Mesenchymal stem cell (in vitro differentiated cells and primary cell): ENCODE measurements at regions not wholly inside any gene's neighbourhood (a gene's known extent, or its start where the extent isn't known, plus 50 kb on each side); places are given as distances from the start of the nearest gene placed in this dataset.

Experiments
- DNase-seq: peaks from one replicate; pipeline ENCODE4 v3.0.0-alpha.2; 2013
- H2AFZ ChIP-seq: one replicate; pipeline ENCODE4 v1.6.1; 2013; ENCODE audit warnings: low read depth, mild to moderate bottlenecking, control low read depth, inconsistent platforms, low read length, moderate library complexity
- H2AK5ac ChIP-seq: 2 replicates; pipeline ENCODE4 v1.6.1; 2013; ENCODE audit warnings: low read length, moderate library complexity, mild to moderate bottlenecking, inconsistent platforms; ENCODE audit not compliant: severe bottlenecking
- H2BK120ac ChIP-seq: one replicate; pipeline ENCODE4 v1.6.1; 2013; ENCODE audit warnings: low read depth, mild to moderate bottlenecking, inconsistent platforms, low read length, moderate library complexity
- H2BK12ac ChIP-seq, 2 experiments: one replicate each; pipeline ENCODE4 v1.6.1; 2013; ENCODE audit warnings: inconsistent platforms in 2 of 2, low read length in 2 of 2, mild to moderate bottlenecking in 2 of 2, moderate library complexity in 2 of 2, control low read depth in 1 of 2
- H2BK15ac ChIP-seq: one replicate; pipeline ENCODE4 v1.6.1; 2013; ENCODE audit warnings: mild to moderate bottlenecking, low read depth, inconsistent platforms; ENCODE audit not compliant: poor library complexity, severe bottlenecking
- H2BK5ac ChIP-seq: 2 replicates; pipeline ENCODE4 v1.6.1; 2013; ENCODE audit warnings: low read depth, mild to moderate bottlenecking, low read length, control low read depth, inconsistent platforms; ENCODE audit not compliant: poor library complexity, severe bottlenecking
- H3K14ac ChIP-seq, 2 experiments: one replicate each; pipeline ENCODE4 v1.6.1; 2013; ENCODE audit warnings: inconsistent platforms in 2 of 2, low read length in 2 of 2, control low read depth in 1 of 2, mild to moderate bottlenecking in 1 of 2, moderate library complexity in 1 of 2
- H3K18ac ChIP-seq, 2 experiments: one replicate each; pipeline ENCODE4 v1.6.1; 2013; ENCODE audit warnings: inconsistent platforms in 2 of 2, low read length in 2 of 2, control low read depth in 1 of 2, low read depth in 1 of 2, mild to moderate bottlenecking in 1 of 2
- H3K23ac ChIP-seq, 2 experiments: one replicate each; pipeline ENCODE4 v1.6.1; 2013; ENCODE audit warnings: inconsistent platforms in 2 of 2, low read length in 2 of 2, mild to moderate bottlenecking in 2 of 2, moderate library complexity in 2 of 2, control low read depth in 1 of 2
- H3K27ac ChIP-seq: 2 replicates; pipeline ENCODE4 v1.5.1; 2013; ENCODE audit warnings: mild to moderate bottlenecking, moderate library complexity, low read length, control low read depth, inconsistent platforms; ENCODE audit not compliant: poor library complexity, severe bottlenecking
- H3K27me3 ChIP-seq, 2 experiments: 2 replicates each; pipeline versions ENCODE4 v1.6.1 to v1.7.0; 2013; ENCODE audit warnings: low read length in 2 of 2, mild to moderate bottlenecking in 2 of 2, moderate library complexity in 2 of 2, control low read depth in 1 of 2, inconsistent platforms in 1 of 2; ENCODE audit not compliant: control insufficient read depth in 1 of 2, insufficient read depth in 1 of 2
- H3K36me3 ChIP-seq, 2 experiments: 2 replicates each; pipeline versions ENCODE4 v1.6.1 to v1.7.0; 2013; ENCODE audit warnings: low read length in 2 of 2, control low read depth in 1 of 2, inconsistent platforms in 1 of 2, low read depth in 1 of 2, mild to moderate bottlenecking in 1 of 2; ENCODE audit not compliant: insufficient read depth in 2 of 2, control insufficient read depth in 1 of 2
- H3K4ac ChIP-seq, 2 experiments: one replicate each; pipeline ENCODE4 v1.6.1; 2013; ENCODE audit warnings: inconsistent platforms in 2 of 2, low read length in 2 of 2, mild to moderate bottlenecking in 2 of 2, moderate library complexity in 2 of 2, control low read depth in 1 of 2, low read depth in 1 of 2
- H3K4me1 ChIP-seq: 2 replicates; pipeline ENCODE4 v1.6.1; 2013; ENCODE audit warnings: low read depth, low read length, control low read depth; ENCODE audit not compliant: control insufficient read depth, insufficient read depth
- H3K4me2 ChIP-seq: 2 replicates; pipeline ENCODE4 v1.6.1; 2013; ENCODE audit warnings: low read length, mild to moderate bottlenecking, inconsistent platforms; ENCODE audit not compliant: poor library complexity, severe bottlenecking
- H3K4me3 ChIP-seq, 2 experiments: 2 replicates each; pipeline versions ENCODE4 v1.5.1 to v1.7.0; 2013; ENCODE audit warnings: low read length in 2 of 2, mild to moderate bottlenecking in 2 of 2, control low read depth in 1 of 2, low read depth in 1 of 2; ENCODE audit not compliant: insufficient read depth in 1 of 2
- H3K79me1 ChIP-seq: replicated peaks from 2 replicates; pipeline ENCODE4 v1.6.1; 2013; ENCODE audit warnings: mild to moderate bottlenecking, control low read depth, low read length, inconsistent platforms; ENCODE audit not compliant: poor library complexity, severe bottlenecking
- H3K9ac ChIP-seq: 2 replicates; pipeline ENCODE4 v1.7.0; 2013; ENCODE audit warnings: mild to moderate bottlenecking, low read length, moderate library complexity
- H3K9me3 ChIP-seq: 2 replicates; pipeline ENCODE4 v1.7.0; 2013; ENCODE audit warnings: mild to moderate bottlenecking, low read length; ENCODE audit not compliant: control insufficient read depth
- H4K8ac ChIP-seq: one replicate; pipeline ENCODE4 v1.6.1; 2013; ENCODE audit warnings: inconsistent platforms, mild to moderate bottlenecking, low read length, moderate library complexity
- H4K91ac ChIP-seq: one replicate; pipeline ENCODE4 v1.6.1; 2013; ENCODE audit warnings: mild to moderate bottlenecking, low read length, inconsistent platforms
- WGBS: methylation state at CpG from one replicate; pipeline ENCODE4 v1.1.7; 2013; ENCODE audit warnings: mixed read lengths; 5-methylcytosine and 5-hydroxymethylcytosine counted together

- no peak overlapping the region for H2BK15ac ChIP-seq
- no peak overlapping the region for H3K27ac ChIP-seq
- no peak overlapping the region for H4K91ac ChIP-seq
- no peak overlapping the region for H3K14ac ChIP-seq
- H2BK120ac ChIP-seq: no peak overlapping the region
- no peak overlapping the region for H2BK12ac ChIP-seq
- H2BK5ac ChIP-seq: no peak overlapping the region
- WGBS: no CpG with 5 or more reads among the region's 1 CpG
- no peak overlapping the region for H3K9ac ChIP-seq
- no peak overlapping the region for H3K4me2 ChIP-seq
- H2AK5ac ChIP-seq: no peak overlapping the region
- no peaks in the 10 kb centered on the region for H3K36me3 ChIP-seq
- no peak for DNase-seq
- H3K18ac ChIP-seq: no peak overlapping the region
- H3K9me3 ChIP-seq: no peaks in the 10 kb centered on the region
- H3K27me3 ChIP-seq: no peaks in the 10 kb centered on the region
- H3K4me3 ChIP-seq: no peak overlapping the region
- H3K4me1 ChIP-seq: no peaks in the 10 kb centered on the region
- H3K79me1 ChIP-seq: no peaks in the 10 kb centered on the region
- H3K4ac ChIP-seq: no peak overlapping the region
- no peak overlapping the region for H4K8ac ChIP-seq
- H3K23ac ChIP-seq: no peak overlapping the region
- no peak overlapping the region for H2AFZ ChIP-seq
Measured at GRCh38 chr16:7953360-7953759, 620.7 kb downstream of the RBFOX1 start.

DNA sequence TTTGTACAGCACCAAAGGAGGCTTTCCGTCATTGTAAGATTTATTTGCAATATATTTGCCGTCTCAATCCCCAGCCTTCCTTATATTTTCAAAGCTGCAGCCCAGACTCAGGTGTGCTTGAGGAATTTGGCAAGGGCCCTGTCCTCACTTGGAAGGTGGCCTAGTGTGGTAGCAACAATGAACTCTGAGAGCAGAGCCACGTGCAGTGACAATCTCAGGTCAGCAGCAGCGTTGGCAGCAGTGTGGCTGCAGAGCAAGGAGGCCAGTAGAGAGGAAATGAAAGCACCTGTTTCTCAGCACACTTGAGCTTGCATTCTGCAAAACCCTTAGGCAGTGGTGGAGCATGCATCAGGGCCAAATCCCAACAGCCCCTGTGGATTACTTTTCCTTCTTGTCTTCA lies 613.5 kb downstream of the RBFOX1 start:
- no peak overlapping the region for H3K4me2 ChIP-seq
- H3K4ac ChIP-seq: no peak overlapping the region
- no peaks in the 10 kb centered on the region for H3K9me3 ChIP-seq
- H3K36me3 ChIP-seq: no peaks in the 10 kb centered on the region
- H3K27me3 ChIP-seq: no peaks in the 10 kb centered on the region
- no peak overlapping the region for H3K23ac ChIP-seq
- H3K18ac ChIP-seq: no peak overlapping the region
- H3K4me3 ChIP-seq: no peak overlapping the region
- H4K8ac ChIP-seq: no peak overlapping the region
- no peak for DNase-seq
- H3K79me1 ChIP-seq: no peaks in the 10 kb centered on the region
- no peak overlapping the region for H2BK15ac ChIP-seq
- no peak overlapping the region for H2AK5ac ChIP-seq
- H2AFZ ChIP-seq: no peak overlapping the region
- no peak overlapping the region for H2BK12ac ChIP-seq
- H3K9ac ChIP-seq: no peak overlapping the region
- H3K4me1 ChIP-seq: no peaks in the 10 kb centered on the region
- H4K91ac ChIP-seq: no peak overlapping the region
- WGBS: 59% methylated on average over 4 of the region's 4 CpGs
- no peak overlapping the region for H3K27ac ChIP-seq
- H2BK120ac ChIP-seq: no peak overlapping the region
- H2BK5ac ChIP-seq: no peak overlapping the region
- H3K14ac ChIP-seq: no peak overlapping the region

GRCh38 chr16:7938175-7938574 lies 605.5 kb downstream of the RBFOX1 start:
- H3K23ac ChIP-seq: no peak overlapping the region
- H2BK12ac ChIP-seq: no peak overlapping the region
- H2BK15ac ChIP-seq: no peak overlapping the region
- no peak overlapping the region for H4K91ac ChIP-seq
- H2BK5ac ChIP-seq: no peak overlapping the region
- no peak overlapping the region for H3K9ac ChIP-seq
- no peaks in the 10 kb centered on the region for H3K36me3 ChIP-seq
- WGBS: 63% methylated on average over 7 of the region's 7 CpGs
- no peak overlapping the region for H3K14ac ChIP-seq
- H4K8ac ChIP-seq: no peak overlapping the region
- no peaks in the 10 kb centered on the region for H3K79me1 ChIP-seq
- no peak overlapping the region for H3K27ac ChIP-seq
- no peaks in the 10 kb centered on the region for H3K27me3 ChIP-seq
- no peak overlapping the region for H2AFZ ChIP-seq
- peaks cover under 1% of the 10 kb centered on the region for H3K9me3 ChIP-seq
- H3K4me1 ChIP-seq: no peaks in the 10 kb centered on the region
- H3K4ac ChIP-seq: no peak overlapping the region
- no peak overlapping the region for H2BK120ac ChIP-seq
- no peak overlapping the region for H2AK5ac ChIP-seq
- H3K18ac ChIP-seq: no peak overlapping the region
- DNase-seq: no peak
- H3K4me3 ChIP-seq: no peak overlapping the region
- H3K4me2 ChIP-seq: no peak overlapping the region

- DNase-seq: no peak
- Histone ChIP-seq H2AK5ac (no peak overlapping the region), H2BK5ac (no peak overlapping the region), H3K79me1 (no peaks in the 10 kb centered on the region), H3K14ac (no peak overlapping the region), H3K23ac (no peak overlapping the region), H4K8ac (no peak overlapping the region), H2BK120ac (no peak overlapping the region), H3K9ac (no peak overlapping the region), H3K4me2 (no peak overlapping the region), H2AFZ (no peak overlapping the region), H2BK12ac (no peak overlapping the region), H3K27ac (no peak overlapping the region), H3K36me3 (no peaks in the 10 kb centered on the region), H3K9me3 (peaks cover 5% of the 10 kb centered on the region), H4K91ac (no peak overlapping the region), H3K4ac (no peak overlapping the region), H3K27me3 (no peaks in the 10 kb centered on the region), H2BK15ac (no peak overlapping the region), H3K4me3 (no peak overlapping the region), H3K18ac (no peak overlapping the region), H3K4me1 (no peaks in the 10 kb centered on the region)
- WGBS: 60% methylated on average over 4 of the region's 4 CpGs
Measured at GRCh38 chr16:7921345-7921744, 588.7 kb downstream of the RBFOX1 start.
